ENCODE measurements at regions not wholly inside any gene's neighbourhood (a gene's known extent, or its start where the extent isn't known, plus 50 kb on each side); places are given as distances from the start of the nearest gene placed in this dataset.

DNA sequence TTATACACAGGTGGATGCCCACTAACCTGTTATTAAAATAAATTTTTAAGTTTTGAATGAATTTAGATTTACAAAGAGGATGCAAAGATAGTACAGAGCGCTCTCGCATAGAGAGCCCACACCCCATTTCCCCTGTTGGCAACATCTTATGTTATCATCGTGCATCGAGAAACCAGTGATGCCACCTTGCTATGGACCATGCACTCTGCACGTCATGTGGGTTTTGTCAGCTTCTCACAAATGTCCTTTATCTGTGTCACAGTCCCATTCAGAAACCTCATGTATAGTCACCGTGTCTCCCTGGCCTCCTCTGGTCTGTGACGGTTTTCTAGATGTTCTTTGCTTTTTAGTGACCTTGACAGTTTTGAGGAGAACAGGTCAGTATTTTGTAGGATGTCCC is 60.0 kb downstream of the ING1 start:
- DNase-seq (no peak), ATAC-seq (ENCODE audit: low read depth) (no peak)
- POLR2A ChIA-PET = no interaction called here
- no peak overlapping the region for H3K27ac Mint-ChIP-seq
- no peak overlapping the region for H3K4me3 Mint-ChIP-seq
- H3K4me1 Mint-ChIP-seq = peaks cover 5% of the 10 kb centered on the region
- CTCF ChIA-PET = no interaction called here
- no peaks in the 10 kb centered on the region for H3K9me3 Mint-ChIP-seq
- intact Hi-C loops (cut with micrococcal nuclease) = no loop called here
- H3K27me3 Mint-ChIP-seq = peaks cover 7% of the 10 kb centered on the region
- no peak for TF ChIP-seq CTCF (IDR thresholded peaks at IDR 0.05)
- H3K36me3 Mint-ChIP-seq (ENCODE audit: low read depth) = no peaks in the 10 kb centered on the region

DNA sequence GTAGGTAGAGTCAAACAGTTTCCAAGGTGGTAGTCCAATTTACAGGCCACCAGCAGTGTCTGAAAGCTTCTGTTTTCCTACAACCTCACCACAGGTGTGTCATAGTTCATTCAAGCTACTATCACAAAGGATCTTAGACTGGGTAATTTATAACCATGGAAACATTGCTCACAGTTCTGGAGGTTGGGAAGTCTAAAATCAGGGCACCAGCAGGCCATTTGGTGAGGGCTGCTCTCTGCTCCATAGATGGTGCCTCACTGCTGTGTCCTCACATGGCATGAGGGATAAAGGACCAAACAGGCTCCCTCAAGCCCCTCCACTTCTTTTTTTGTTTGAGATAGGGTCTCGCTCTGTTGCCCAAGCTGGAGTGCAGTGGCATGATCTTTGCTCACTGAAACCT is 60.6 kb downstream of the ING1 start:
- ATAC-seq (ENCODE audit: low read depth) = no peak
- DNase-seq = no peak
- no peaks in the 10 kb centered on the region for H3K36me3 Mint-ChIP-seq (ENCODE audit: low read depth)
- CTCF ChIA-PET = no interaction called here
- intact Hi-C loops (cut with micrococcal nuclease) = no loop called here
- H3K9me3 Mint-ChIP-seq = no peaks in the 10 kb centered on the region
- POLR2A ChIA-PET = no interaction called here
- no peak overlapping the region for H3K4me3 Mint-ChIP-seq
- peaks cover 7% of the 10 kb centered on the region for H3K27me3 Mint-ChIP-seq
- no peak for TF ChIP-seq CTCF (IDR thresholded peaks at IDR 0.05)
- H3K4me1 Mint-ChIP-seq = peaks cover 5% of the 10 kb centered on the region
- H3K27ac Mint-ChIP-seq = no peak overlapping the region

DNA sequence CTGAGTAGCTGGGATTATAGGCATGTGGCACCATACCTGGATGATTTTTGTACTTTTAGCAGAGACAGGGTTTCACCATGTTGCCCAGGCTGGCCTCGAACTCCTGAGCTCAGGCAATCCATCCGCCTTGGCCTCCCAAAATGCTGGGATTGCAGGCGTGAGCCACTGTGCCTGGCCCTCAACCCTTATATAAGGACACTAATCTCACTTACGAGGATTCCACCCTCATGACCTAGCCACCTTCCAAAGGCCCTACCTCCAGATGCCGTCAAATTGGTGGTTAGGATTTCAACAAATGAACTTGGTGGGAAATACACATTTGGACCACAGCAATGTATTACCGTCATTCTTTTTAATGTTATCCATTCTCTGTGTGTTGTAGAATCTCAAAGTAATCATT is 61.0 kb downstream of the ING1 start:
- Mint-ChIP-seq H3K4me1 (peaks cover 5% of the 10 kb centered on the region), H3K36me3 (ENCODE audit: low read depth) (no peaks in the 10 kb centered on the region), H3K27ac (no peak overlapping the region), H3K4me3 (no peak overlapping the region), H3K9me3 (no peaks in the 10 kb centered on the region), H3K27me3 (peaks cover 7% of the 10 kb centered on the region)
- ChIA-PET POLR2A (no interaction called here), CTCF (no interaction called here)
- intact Hi-C loops (cut with micrococcal nuclease) = no loop called here
- ATAC-seq (ENCODE audit: low read depth) (no peak), DNase-seq (no peak)
- no peak for TF ChIP-seq CTCF (IDR thresholded peaks at IDR 0.05)

- Mint-ChIP-seq H3K4me1 (peaks cover 5% of the 10 kb centered on the region), H3K4me3 (no peak overlapping the region), H3K36me3 (ENCODE audit: low read depth) (no peaks in the 10 kb centered on the region), H3K27me3 (peaks cover 7% of the 10 kb centered on the region), H3K9me3 (peaks cover under 1% of the 10 kb centered on the region), H3K27ac (no peak overlapping the region)
- ChIA-PET CTCF (no interaction called here), POLR2A (no interaction called here)
- intact Hi-C loops (cut with micrococcal nuclease) = no loop called here
- no peak for ATAC-seq (ENCODE audit: low read depth)
- no peak for TF ChIP-seq CTCF (IDR thresholded peaks at IDR 0.05)
- DNase-seq = no peak
Measured at GRCh38 chr13:110775576-110775975, 62.1 kb downstream of the ING1 start.

- Mint-ChIP-seq H3K27ac (no peak overlapping the region), H3K4me1 (no peaks in the 10 kb centered on the region), H3K4me3 (no peak overlapping the region), H3K9me3 (peaks cover 6% of the 10 kb centered on the region), H3K36me3 (ENCODE audit: low read depth) (peaks cover under 1% of the 10 kb centered on the region), H3K27me3 (peaks cover 7% of the 10 kb centered on the region)
- no peak for ATAC-seq (ENCODE audit: low read depth)
- no peak for TF ChIP-seq CTCF (IDR thresholded peaks at IDR 0.05)
- intact Hi-C loops (cut with micrococcal nuclease) = no loop called here
- ChIA-PET CTCF (no interaction called here), POLR2A (no interaction called here)
- DNase-seq = no peak
Measured at GRCh38 chr13:110777251-110777820, 63.8 kb downstream of the ING1 start.

Data from activated B cell treated with CpG ODN at 0.5 μM for 24 hours (primary cell).